ENCODE measurements at regions not wholly inside any gene's neighbourhood (a gene's known extent, or its start where the extent isn't known, plus 50 kb on each side); places are given as distances from the start of the nearest gene placed in this dataset.

DNA sequence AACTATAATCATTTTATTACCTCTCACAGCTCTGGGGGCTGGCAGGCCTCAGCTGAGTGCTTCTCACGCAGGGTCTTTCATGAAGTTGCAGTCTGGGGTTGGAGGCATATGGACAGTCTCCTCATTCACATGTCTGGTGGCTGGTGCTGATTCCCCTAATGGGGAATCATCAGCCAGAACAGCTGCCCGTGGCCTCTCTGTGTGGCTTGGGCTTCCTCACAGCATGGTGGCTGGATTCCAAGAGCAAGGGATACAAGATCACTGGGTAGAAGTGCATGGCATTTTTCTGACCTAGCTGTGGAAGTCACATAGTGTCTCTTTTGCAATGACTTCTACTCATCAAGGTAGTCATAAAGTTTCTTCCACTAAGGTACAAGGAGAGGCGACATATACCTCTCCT is 59.0 kb upstream of the LAPTM4A start:
- no peaks in the 10 kb centered on the region for H3K36me3 Mint-ChIP-seq (ENCODE audit: low read depth)
- H3K4me1 Mint-ChIP-seq (ENCODE audit: low read depth), result peaks cover 8% of the 10 kb centered on the region
- no peaks in the 10 kb centered on the region for H3K9me3 Mint-ChIP-seq
- H3K27me3 Mint-ChIP-seq (ENCODE audit: low read depth), result peaks cover 8% of the 10 kb centered on the region
- H3K4me3 Mint-ChIP-seq, result no peak overlapping the region
- H3K27ac Mint-ChIP-seq, result no peak overlapping the region

DNA sequence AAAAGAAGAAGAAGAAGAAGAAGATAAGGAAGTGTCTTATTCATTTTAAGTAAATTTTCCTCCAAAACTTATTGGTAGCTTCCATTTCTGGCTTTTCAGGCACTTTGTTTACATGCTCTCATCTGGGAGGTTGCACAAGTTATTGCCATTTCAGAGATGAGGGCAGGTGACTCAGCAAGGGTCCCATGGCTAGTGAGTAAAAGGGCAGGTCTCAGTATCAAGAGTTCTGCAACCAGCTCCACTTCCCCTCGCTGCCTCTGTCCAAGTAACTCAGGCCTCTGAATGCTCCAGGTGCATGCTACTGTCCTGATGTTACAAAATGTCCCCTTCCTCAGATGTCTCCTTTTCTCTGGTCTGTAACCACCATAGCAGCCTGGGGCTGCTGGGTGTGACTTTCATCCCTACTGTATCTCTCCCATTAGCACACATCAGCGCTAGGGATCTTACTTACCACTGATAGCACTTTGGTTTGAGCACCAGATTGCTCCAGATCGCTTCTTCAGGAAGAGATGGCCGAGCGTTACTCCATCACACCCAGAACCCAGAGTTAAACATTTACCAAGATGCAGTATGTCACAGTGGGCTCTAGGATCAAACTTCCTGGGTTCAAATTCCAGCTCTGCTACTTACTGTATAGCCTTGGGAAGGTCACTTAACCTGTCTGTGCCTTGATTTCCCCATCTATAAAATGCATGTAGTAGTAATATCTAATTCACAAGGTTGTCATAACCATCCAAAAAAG is 57.4 kb upstream of the LAPTM4A start:
- peaks cover 8% of the 10 kb centered on the region for H3K27me3 Mint-ChIP-seq (ENCODE audit: low read depth)
- no peaks in the 10 kb centered on the region for H3K36me3 Mint-ChIP-seq (ENCODE audit: low read depth)
- peaks cover 15% of the 10 kb centered on the region for H3K4me1 Mint-ChIP-seq (ENCODE audit: low read depth)
- no peak overlapping the region for H3K4me3 Mint-ChIP-seq
- no peak overlapping the region for H3K27ac Mint-ChIP-seq
- H3K9me3 Mint-ChIP-seq, result no peaks in the 10 kb centered on the region

DNA sequence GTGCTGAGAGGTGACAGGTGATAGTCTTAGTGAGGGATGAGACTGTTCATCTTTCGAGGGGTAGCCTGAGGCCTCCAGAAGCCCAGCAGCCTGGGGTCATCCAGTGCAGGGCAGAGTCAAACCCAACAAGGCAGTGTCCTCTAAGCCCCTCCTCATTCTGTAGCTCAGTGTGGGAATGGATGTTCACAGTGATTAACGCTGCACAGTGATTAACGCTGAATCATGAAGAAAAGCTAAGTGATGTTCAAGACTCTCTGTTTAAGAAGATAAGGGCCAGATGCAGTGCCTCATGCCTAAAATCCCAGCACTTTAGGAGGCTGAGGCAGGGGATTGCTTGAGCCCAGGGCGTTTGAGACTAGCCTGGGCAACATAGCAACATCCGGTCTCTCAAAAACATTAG is 56.3 kb upstream of the LAPTM4A start:
- H3K4me1 Mint-ChIP-seq (ENCODE audit: low read depth), result peaks cover 15% of the 10 kb centered on the region

DNA sequence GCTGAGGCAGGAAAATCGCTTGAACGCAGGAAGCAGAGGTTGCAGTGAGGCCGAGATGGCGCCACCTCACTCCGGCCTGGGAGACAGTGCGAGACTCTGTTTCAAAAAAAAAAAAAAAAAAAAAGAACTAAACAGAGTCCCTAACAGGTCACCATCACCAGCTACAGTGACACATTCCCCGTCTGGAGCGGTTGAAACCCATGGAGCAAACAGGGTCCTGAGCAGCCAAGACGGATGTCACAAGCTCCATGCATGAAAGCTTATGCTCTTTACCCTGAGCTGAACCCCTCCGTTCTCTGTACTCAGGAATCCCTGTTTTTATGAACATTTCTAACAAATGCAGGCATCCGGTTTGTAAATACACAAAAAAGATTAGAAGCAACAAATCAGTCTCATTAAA is 55.9 kb upstream of the LAPTM4A start:
- peaks cover 5% of the 10 kb centered on the region for H3K36me3 Mint-ChIP-seq (ENCODE audit: low read depth)
- peaks cover 9% of the 10 kb centered on the region for H3K9me3 Mint-ChIP-seq
- H3K27ac Mint-ChIP-seq, result no peak overlapping the region
- H3K4me1 Mint-ChIP-seq (ENCODE audit: low read depth), result peaks cover 15% of the 10 kb centered on the region
- H3K4me3 Mint-ChIP-seq, result no peak overlapping the region
- H3K27me3 Mint-ChIP-seq (ENCODE audit: low read depth), result peaks cover 16% of the 10 kb centered on the region

More for the DNA sequence above, 56.3 kb upstream of the LAPTM4A start:
- peaks cover 12% of the 10 kb centered on the region for H3K27me3 Mint-ChIP-seq (ENCODE audit: low read depth)
- H3K27ac Mint-ChIP-seq, result no peak overlapping the region
- H3K4me3 Mint-ChIP-seq, result no peak overlapping the region
- peaks cover 3% of the 10 kb centered on the region for H3K36me3 Mint-ChIP-seq (ENCODE audit: low read depth)
- peaks cover 5% of the 10 kb centered on the region for H3K9me3 Mint-ChIP-seq

DNA sequence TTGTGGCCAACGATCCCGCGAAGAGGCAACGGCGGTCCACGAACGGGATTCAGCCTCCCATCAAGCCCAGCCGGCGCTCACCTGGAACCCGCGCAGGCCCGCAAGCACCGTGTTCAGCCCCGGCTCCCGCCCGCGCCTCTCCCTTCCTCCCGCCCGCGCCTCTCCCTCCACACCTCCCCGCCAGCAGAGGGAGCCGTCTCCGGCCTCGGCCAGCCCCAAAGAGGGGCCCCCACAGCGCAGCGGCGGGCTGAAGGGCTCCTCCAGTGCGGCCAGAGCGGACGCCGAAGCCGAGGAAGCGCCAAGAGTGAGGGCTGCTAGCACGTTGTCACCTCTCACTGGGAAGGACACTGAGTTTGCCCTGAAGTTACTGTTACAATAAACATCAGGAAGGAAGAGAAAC is 55.3 kb upstream of the LAPTM4A start:
- H3K36me3 Mint-ChIP-seq (ENCODE audit: low read depth), result peaks cover 5% of the 10 kb centered on the region
- H3K4me1 Mint-ChIP-seq (ENCODE audit: low read depth), result peaks cover 15% of the 10 kb centered on the region
- peaks cover 19% of the 10 kb centered on the region for H3K27me3 Mint-ChIP-seq (ENCODE audit: low read depth)

DNA sequence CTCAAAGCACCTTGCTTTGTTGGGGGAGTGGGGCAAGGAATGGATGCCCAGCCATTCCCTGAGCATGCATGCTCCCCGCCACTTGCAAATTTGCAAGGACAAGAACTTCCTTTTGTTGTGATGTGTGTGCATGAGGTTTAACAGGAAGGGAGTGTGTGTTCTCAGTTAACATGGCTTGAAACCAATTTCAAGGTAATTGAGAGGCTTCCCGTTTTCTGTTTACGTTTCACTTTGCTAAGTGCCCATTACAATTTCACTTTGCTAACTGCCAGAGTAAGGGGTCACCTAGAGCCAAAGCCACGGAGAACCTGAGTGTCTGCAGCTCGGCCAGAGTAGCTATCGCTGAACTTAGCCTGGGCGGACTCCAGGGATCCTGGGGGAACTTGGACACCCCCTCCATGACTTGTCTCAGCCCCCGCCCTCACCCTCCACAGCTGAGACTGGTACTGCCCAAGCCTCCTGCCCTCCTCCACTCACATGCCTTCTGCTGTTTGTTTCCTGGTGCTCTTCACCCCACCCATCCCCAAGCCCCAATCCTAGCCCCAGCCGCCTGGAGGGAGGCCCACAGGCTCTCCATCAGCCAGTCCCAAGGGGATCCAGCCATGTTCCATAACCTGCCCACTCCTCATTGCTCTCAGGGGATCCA is 53.6 kb upstream of the LAPTM4A start:
- peaks cover 12% of the 10 kb centered on the region for H3K9me3 Mint-ChIP-seq
- peaks cover 5% of the 10 kb centered on the region for H3K36me3 Mint-ChIP-seq (ENCODE audit: low read depth)
- no peak overlapping the region for H3K27ac Mint-ChIP-seq
- H3K4me3 Mint-ChIP-seq, result no peak overlapping the region
- peaks cover 19% of the 10 kb centered on the region for H3K27me3 Mint-ChIP-seq (ENCODE audit: low read depth)
- H3K4me1 Mint-ChIP-seq (ENCODE audit: low read depth), result peaks cover 15% of the 10 kb centered on the region

More for the DNA sequence above, 55.3 kb upstream of the LAPTM4A start:
- peak overlapping the region; percentile 59 for H3K27ac Mint-ChIP-seq
- peak overlapping the region; percentile 81 for H3K4me3 Mint-ChIP-seq
- peaks cover 12% of the 10 kb centered on the region for H3K9me3 Mint-ChIP-seq

DNA sequence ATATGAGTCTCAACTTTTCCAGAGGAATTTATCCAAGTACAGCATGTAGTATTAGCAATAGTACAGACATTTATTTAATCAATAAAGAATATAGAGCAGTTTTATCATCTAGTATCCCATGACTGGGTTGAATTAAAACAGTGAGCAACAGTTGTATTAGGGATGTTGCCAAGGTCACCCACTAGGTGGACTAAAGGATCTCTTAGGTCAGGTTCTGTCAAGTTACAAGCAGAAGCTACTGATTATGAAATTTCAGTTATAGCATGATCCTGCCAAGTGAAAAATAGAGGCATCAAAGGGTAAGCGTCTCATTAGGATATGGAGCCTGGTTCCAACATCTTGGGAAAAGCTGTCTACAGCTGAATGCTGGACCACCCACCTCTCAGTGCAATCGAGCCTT is 52.1 kb upstream of the LAPTM4A start:
- Mint-ChIP-seq H3K4me1 (ENCODE audit: low read depth) (peaks cover 15% of the 10 kb centered on the region), H3K27me3 (ENCODE audit: low read depth) (peaks cover 15% of the 10 kb centered on the region), H3K4me3 (no peak overlapping the region), H3K9me3 (peaks cover 12% of the 10 kb centered on the region), H3K27ac (no peak overlapping the region), H3K36me3 (ENCODE audit: low read depth) (peaks cover 5% of the 10 kb centered on the region)

All from T-helper 1 cell treated with Interleukin-12 subunit alpha and Interleukin-12 subunit beta and Interleukin-4 antibody, amounts not matched to agents 30 μg/mL and 1 μg/mL, for 36 hours (primary cell).